ENCODE measurements at regions not wholly inside any gene's neighbourhood (a gene's known extent, or its start where the extent isn't known, plus 50 kb on each side); places are given as distances from the start of the nearest gene placed in this dataset.

GRCh38 chr9:38312406-38312805 is 80.1 kb upstream of the ALDH1B1 start:
- TF ChIP-seq, protein P1, sequence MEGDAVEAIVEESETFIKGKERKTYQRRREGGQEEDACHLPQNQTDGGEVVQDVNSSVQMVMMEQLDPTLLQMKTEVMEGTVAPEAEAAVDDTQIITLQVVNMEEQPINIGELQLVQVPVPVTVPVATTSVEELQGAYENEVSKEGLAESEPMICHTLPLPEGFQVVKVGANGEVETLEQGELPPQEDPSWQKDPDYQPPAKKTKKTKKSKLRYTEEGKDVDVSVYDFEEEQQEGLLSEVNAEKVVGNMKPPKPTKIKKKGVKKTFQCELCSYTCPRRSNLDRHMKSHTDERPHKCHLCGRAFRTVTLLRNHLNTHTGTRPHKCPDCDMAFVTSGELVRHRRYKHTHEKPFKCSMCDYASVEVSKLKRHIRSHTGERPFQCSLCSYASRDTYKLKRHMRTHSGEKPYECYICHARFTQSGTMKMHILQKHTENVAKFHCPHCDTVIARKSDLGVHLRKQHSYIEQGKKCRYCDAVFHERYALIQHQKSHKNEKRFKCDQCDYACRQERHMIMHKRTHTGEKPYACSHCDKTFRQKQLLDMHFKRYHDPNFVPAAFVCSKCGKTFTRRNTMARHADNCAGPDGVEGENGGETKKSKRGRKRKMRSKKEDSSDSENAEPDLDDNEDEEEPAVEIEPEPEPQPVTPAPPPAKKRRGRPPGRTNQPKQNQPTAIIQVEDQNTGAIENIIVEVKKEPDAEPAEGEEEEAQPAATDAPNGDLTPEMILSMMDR (IDR thresholded peaks at IDR 0.05; ENCODE audit: insufficient read depth, low read length, poor library complexity, severe bottlenecking), result no peak
- Histone ChIP-seq H3K4me3 (ENCODE audit: low read depth, low read length) (no peak overlapping the region), H3K36me3 (ENCODE audit: control insufficient read depth, insufficient read depth, low read length) (no peaks in the 10 kb centered on the region), H3K27me3 (ENCODE audit: control insufficient read depth, insufficient read depth, low read length) (peaks cover 2% of the 10 kb centered on the region)
- no peak for DNase-seq (ENCODE audit: low read depth)

- no peak for DNase-seq (ENCODE audit: low read depth)
- H3K36me3 ChIP-seq (ENCODE audit: control insufficient read depth, insufficient read depth, low read length), result no peaks in the 10 kb centered on the region
These were observed 80.9 kb upstream of the ALDH1B1 start for GRCh38 chr9:38311382-38312270.

GRCh38 chr9:38309324-38310195 is 82.9 kb upstream of the ALDH1B1 start:
- TF ChIP-seq, protein P1 (IDR thresholded peaks at IDR 0.05; ENCODE audit: insufficient read depth, low read length, poor library complexity, severe bottlenecking), result no peak
- H3K4me3 ChIP-seq (ENCODE audit: low read depth, low read length), result no peak overlapping the region
- H3K36me3 ChIP-seq (ENCODE audit: control insufficient read depth, insufficient read depth, low read length), result no peaks in the 10 kb centered on the region
- peak; percentile 21 for DNase-seq (ENCODE audit: low read depth)
- no peaks in the 10 kb centered on the region for H3K27me3 ChIP-seq (ENCODE audit: control insufficient read depth, insufficient read depth, low read length)

More at GRCh38 chr9:38311382-38312270, 80.9 kb upstream of the ALDH1B1 start:
- Histone ChIP-seq H3K4me3 (ENCODE audit: low read depth, low read length) (no peak overlapping the region), H3K27me3 (ENCODE audit: control insufficient read depth, insufficient read depth, low read length) (peaks cover 2% of the 10 kb centered on the region)
- TF ChIP-seq, protein P1 (IDR thresholded peaks at IDR 0.05; ENCODE audit: insufficient read depth, low read length, poor library complexity, severe bottlenecking), result no peak

DNA sequence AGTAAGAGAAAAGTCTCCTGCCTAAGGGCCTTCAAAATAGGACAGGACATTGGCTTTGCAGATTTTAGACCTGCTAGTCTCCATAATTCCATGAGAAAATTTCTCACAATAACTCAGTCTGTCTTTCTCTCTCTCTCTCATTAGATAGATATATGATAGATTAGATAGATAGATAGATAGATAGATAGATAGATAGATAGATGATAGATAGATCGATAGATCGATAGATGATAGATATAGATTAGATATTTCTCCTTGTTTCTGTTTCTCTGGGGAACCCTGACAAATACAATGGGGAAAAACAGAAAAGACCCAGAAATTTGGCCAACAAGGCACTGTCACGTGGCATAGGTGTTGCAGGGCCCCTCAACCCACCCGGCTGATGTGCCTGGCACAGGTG is 84.4 kb upstream of the ALDH1B1 start:
- Histone ChIP-seq H3K27me3 (ENCODE audit: control insufficient read depth, insufficient read depth, low read length) (no peaks in the 10 kb centered on the region), H3K4me3 (ENCODE audit: low read depth, low read length) (no peak overlapping the region), H3K36me3 (ENCODE audit: control insufficient read depth, insufficient read depth, low read length) (no peaks in the 10 kb centered on the region)
- TF ChIP-seq, protein P1 (IDR thresholded peaks at IDR 0.05; ENCODE audit: insufficient read depth, low read length, poor library complexity, severe bottlenecking), result no peak
- DNase-seq (ENCODE audit: low read depth), result no peak

DNA sequence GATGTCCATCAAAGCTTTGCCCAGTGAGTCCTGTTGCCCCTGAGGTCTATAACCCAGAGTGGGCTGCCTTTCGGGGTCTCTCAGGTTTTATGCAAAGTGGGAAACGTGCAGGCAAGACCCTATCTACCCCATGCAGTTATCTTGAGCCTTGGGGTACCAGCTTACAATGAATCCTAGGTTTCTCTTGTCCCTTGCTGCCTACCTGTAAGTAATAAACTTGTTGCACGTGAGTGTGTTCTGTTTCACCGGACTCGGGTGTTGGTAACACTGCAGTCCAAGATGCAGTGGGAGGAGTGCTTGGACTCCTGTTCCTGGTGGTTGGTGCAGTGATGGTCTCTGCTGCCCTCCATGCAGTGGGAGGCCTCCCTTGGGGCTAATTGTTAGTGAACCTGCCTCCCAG is 85.6 kb upstream of the ALDH1B1 start:
- H3K4me3 ChIP-seq (ENCODE audit: low read depth, low read length), result no peak overlapping the region
- H3K27me3 ChIP-seq (ENCODE audit: control insufficient read depth, insufficient read depth, low read length), result no peaks in the 10 kb centered on the region
- DNase-seq (ENCODE audit: low read depth), result no peak
- no peaks in the 10 kb centered on the region for H3K36me3 ChIP-seq (ENCODE audit: control insufficient read depth, insufficient read depth, low read length)
- TF ChIP-seq, protein P1 (IDR thresholded peaks at IDR 0.05; ENCODE audit: insufficient read depth, low read length, poor library complexity, severe bottlenecking), result no peak
